Gastroesophageal sphincter (tissue), 3 donors: ENCODE measurements at regions not wholly inside any gene's neighbourhood (a gene's known extent, or its start where the extent isn't known, plus 50 kb on each side); places are given as distances from the start of the nearest gene placed in this dataset.
"Not testable (repeated sequence)": the region's sequence is repeated elsewhere in the genome, so short reads cannot be mapped to it uniquely, and the experiment has no call there.

Source experiments
- EP300 ChIP-seq: sonication (generic); formaldehyde crosslinking; IDR thresholded peaks from one replicate; pipeline ENCODE4 v1.6.1; 2017; ENCODE audit warnings: antibody characterized with exemption, mild to moderate bottlenecking
- POLR2A ChIP-seq, 2 donors: fragments of 450-650 bp; IDR thresholded peaks; one replicate each; pipeline ENCODE4 v1.6.1; 2017; ENCODE audit warnings: antibody characterized with exemption in 2 of 2, mild to moderate bottlenecking in 2 of 2, moderate library complexity in 1 of 2
- POLR2AphosphoS5 ChIP-seq: sonication (generic); formaldehyde crosslinking; IDR thresholded peaks from one replicate; pipeline ENCODE4 v1.6.1; 2017; ENCODE audit warnings: antibody characterized with exemption
- TF ChIP-seq, protein P1 (sequence below), 4 experiments: fragments of 200-600 bp in 2 of 4; fragments of 450-650 bp in 2 of 4; sonication (generic) in 1 of 4; IDR thresholded peaks; one replicate each; pipeline ENCODE4 v1.5.1; 2017 to 2019; ENCODE audit warnings: antibody characterized with exemption in 4 of 4, mild to moderate bottlenecking in 2 of 4, moderate library complexity in 2 of 4

- not testable (repeated sequence) for TF ChIP-seq POLR2A (IDR thresholded peaks at IDR 0.05); POLR2AphosphoS5; EP300
- TF ChIP-seq, protein P1, sequence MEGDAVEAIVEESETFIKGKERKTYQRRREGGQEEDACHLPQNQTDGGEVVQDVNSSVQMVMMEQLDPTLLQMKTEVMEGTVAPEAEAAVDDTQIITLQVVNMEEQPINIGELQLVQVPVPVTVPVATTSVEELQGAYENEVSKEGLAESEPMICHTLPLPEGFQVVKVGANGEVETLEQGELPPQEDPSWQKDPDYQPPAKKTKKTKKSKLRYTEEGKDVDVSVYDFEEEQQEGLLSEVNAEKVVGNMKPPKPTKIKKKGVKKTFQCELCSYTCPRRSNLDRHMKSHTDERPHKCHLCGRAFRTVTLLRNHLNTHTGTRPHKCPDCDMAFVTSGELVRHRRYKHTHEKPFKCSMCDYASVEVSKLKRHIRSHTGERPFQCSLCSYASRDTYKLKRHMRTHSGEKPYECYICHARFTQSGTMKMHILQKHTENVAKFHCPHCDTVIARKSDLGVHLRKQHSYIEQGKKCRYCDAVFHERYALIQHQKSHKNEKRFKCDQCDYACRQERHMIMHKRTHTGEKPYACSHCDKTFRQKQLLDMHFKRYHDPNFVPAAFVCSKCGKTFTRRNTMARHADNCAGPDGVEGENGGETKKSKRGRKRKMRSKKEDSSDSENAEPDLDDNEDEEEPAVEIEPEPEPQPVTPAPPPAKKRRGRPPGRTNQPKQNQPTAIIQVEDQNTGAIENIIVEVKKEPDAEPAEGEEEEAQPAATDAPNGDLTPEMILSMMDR (IDR thresholded peaks at IDR 0.05) = not testable (repeated sequence)
Observed at GRCh38 chr10:47676102-47676501, 87.3 kb downstream of the SYT15B start.
